Thyroid gland (tissue), 4 donors: ENCODE measurements at regions not wholly inside any gene's neighbourhood (a gene's known extent, or its start where the extent isn't known, plus 50 kb on each side); places are given as distances from the start of the nearest gene placed in this dataset.

ENCODE experiments used
- DNase-seq, 2 donors: peaks; one replicate each; pipeline ENCODE4 v3.0.0-alpha.2; 2019
- H3K27ac ChIP-seq, 3 donors: fragments of 200-600 bp; sonication (generic); 1 replicate in 2 of 3; 2 replicates in 1 of 3; pipeline ENCODE4 v1.5.1; 2016 to 2019; ENCODE audit warnings: mild to moderate bottlenecking in 1 of 3, moderate library complexity in 1 of 3
- H3K27me3 ChIP-seq: fragments of 200-600 bp; sonication (generic); one replicate; pipeline ENCODE4 v1.5.1; 2019
- H3K36me3 ChIP-seq, 2 donors: fragments of 200-600 bp; sonication (generic); one replicate each; pipeline ENCODE4 v1.5.1; 2016 to 2019
- H3K4me1 ChIP-seq, 2 donors: fragments of 200-600 bp; sonication (generic); one replicate each; pipeline ENCODE4 v1.5.1; 2017 to 2019
- H3K4me3 ChIP-seq, 3 donors: fragments of 200-600 bp; sonication (generic); replicated peaks in 1 of 3; 1 replicate in 2 of 3; 2 replicates in 1 of 3; pipeline ENCODE4 v1.5.1; 2016; ENCODE audit warnings: mild to moderate bottlenecking in 1 of 3
- H3K9me3 ChIP-seq: fragments of 200-600 bp; sonication (generic); one replicate; pipeline ENCODE4 v1.5.1; 2017
- CTCF ChIP-seq, 6 experiments: fragments of 200-600 bp in 3 of 6; fragments of 450-650 bp in 3 of 6; sonication (generic) in 3 of 6; IDR thresholded peaks; one replicate each; pipeline ENCODE4 v1.5.1; 2016 to 2019; ENCODE audit warnings: antibody characterized with exemption in 6 of 6, mild to moderate bottlenecking in 2 of 6, inconsistent platforms in 1 of 6, moderate library complexity in 1 of 6
- POLR2A ChIP-seq, 2 donors: fragments of 450-650 bp; IDR thresholded peaks; one replicate each; pipeline ENCODE4 v1.6.1; 2017; ENCODE audit warnings: antibody characterized with exemption in 2 of 2, mild to moderate bottlenecking in 2 of 2, moderate library complexity in 1 of 2
- WGBS, 2 donors: methylation state at CpG; one replicate each; pipeline ENCODE4 v1.1.5; 2017; 5-methylcytosine and 5-hydroxymethylcytosine counted together
- intact Hi-C: fragments of 100-400 bp; cut with DNase I; formaldehyde crosslinking; loops from one replicate; pipeline ENCODE4 v1.15.1; 2023

- intact Hi-C loops, result no loop called here
- H3K36me3 ChIP-seq, result no peaks in the 10 kb centered on the region
- TF ChIP-seq CTCF (IDR thresholded peaks at IDR 0.05), result no peak
- no peak for TF ChIP-seq POLR2A (IDR thresholded peaks at IDR 0.05)
- no peak for DNase-seq
- 63 to 77% methylated on average over 2 of the region's 2 CpGs for WGBS, 2 donors
- H3K4me1 ChIP-seq, result no peaks in the 10 kb centered on the region
- H3K9me3 ChIP-seq, result no peaks in the 10 kb centered on the region
- H3K27me3 ChIP-seq, result no peaks in the 10 kb centered on the region
- no peak overlapping the region for H3K4me3 ChIP-seq
- no peak overlapping the region for H3K27ac ChIP-seq
Measured at GRCh38 chr5:17992291-17992690, 358.0 kb downstream of the TAF11L14 start.

- Histone ChIP-seq H3K36me3 (no peaks in the 10 kb centered on the region), H3K4me1 (no peaks in the 10 kb centered on the region), H3K4me3 (no peak overlapping the region), H3K27ac (no peak overlapping the region), H3K27me3 (no peaks in the 10 kb centered on the region), H3K9me3 (no peaks in the 10 kb centered on the region)
- 72 to 76% methylated on average over 3 of the region's 3 CpGs for WGBS, 2 donors
- intact Hi-C loops, result no loop called here
- DNase-seq, result no peak
- TF ChIP-seq POLR2A (IDR thresholded peaks at IDR 0.05), result no peak
- TF ChIP-seq CTCF (IDR thresholded peaks at IDR 0.05), result no peak
Measured at GRCh38 chr5:17995997-17996396, 361.7 kb downstream of the TAF11L14 start.

- TF ChIP-seq CTCF (IDR thresholded peaks at IDR 0.05) (no peak), POLR2A (IDR thresholded peaks at IDR 0.05) (no peak)
- Histone ChIP-seq H3K4me3 (no peak overlapping the region), H3K4me1 (no peaks in the 10 kb centered on the region), H3K27ac (no peak overlapping the region), H3K9me3 (no peaks in the 10 kb centered on the region), H3K36me3 (no peaks in the 10 kb centered on the region), H3K27me3 (no peaks in the 10 kb centered on the region)
- no peak for DNase-seq
- intact Hi-C loops, result no loop called here
- 97% methylated on average over 2 of the region's 2 CpGs for WGBS, 2 donors
Measured at GRCh38 chr5:17999858-18000257, 365.6 kb downstream of the TAF11L14 start.

- H3K4me1 ChIP-seq, result no peaks in the 10 kb centered on the region
- TF ChIP-seq CTCF (IDR thresholded peaks at IDR 0.05) (no peak), POLR2A (IDR thresholded peaks at IDR 0.05) (no peak)
- no peak overlapping the region for H3K4me3 ChIP-seq
- no peak for DNase-seq
- H3K9me3 ChIP-seq, result no peaks in the 10 kb centered on the region
- 56 to 72% methylated on average over 3 to 4 of the region's 4 CpGs for WGBS, 2 donors
- no peaks in the 10 kb centered on the region for H3K36me3 ChIP-seq
- H3K27me3 ChIP-seq, result no peaks in the 10 kb centered on the region
- intact Hi-C loops, result no loop called here
- no peak overlapping the region for H3K27ac ChIP-seq
Measured at GRCh38 chr5:18000744-18001143, 366.5 kb downstream of the TAF11L14 start.

- no peak for TF ChIP-seq CTCF (IDR thresholded peaks at IDR 0.05)
- TF ChIP-seq POLR2A (IDR thresholded peaks at IDR 0.05), result no peak
- H3K27ac ChIP-seq, result no peak overlapping the region
- no peak for DNase-seq
- H3K4me1 ChIP-seq, result no peaks in the 10 kb centered on the region
- no peak overlapping the region for H3K4me3 ChIP-seq
- no peaks in the 10 kb centered on the region for H3K9me3 ChIP-seq
- intact Hi-C loops, result no loop called here
- H3K36me3 ChIP-seq, result no peaks in the 10 kb centered on the region
- H3K27me3 ChIP-seq, result no peaks in the 10 kb centered on the region
Measured at GRCh38 chr5:18003312-18003711, 369.1 kb downstream of the TAF11L14 start.
